Ishikawa (cell line): ENCODE measurements at regions not wholly inside any gene's neighbourhood (a gene's known extent, or its start where the extent isn't known, plus 50 kb on each side); places are given as distances from the start of the nearest gene placed in this dataset.

Source experiments
- CEBPB ChIP-seq: IDR thresholded peaks from 2 replicates; pipeline ENCODE4 v1.6.1; 2012
- CREB1 ChIP-seq: IDR thresholded peaks from 2 replicates; pipeline ENCODE4 v1.6.1; 2012; ENCODE audit warnings: low read depth
- EGR1 ChIP-seq: IDR thresholded peaks from 2 replicates; pipeline ENCODE4 v1.6.1; 2012
- EP300 ChIP-seq: IDR thresholded peaks from 2 replicates; pipeline ENCODE4 v1.6.1; 2012; ENCODE audit warnings: borderline replicate concordance
- FOXM1 ChIP-seq: IDR thresholded peaks from 2 replicates; pipeline ENCODE4 v1.6.1; 2012; ENCODE audit warnings: low read depth, borderline replicate concordance
- NFIC ChIP-seq: IDR thresholded peaks from 2 replicates; pipeline ENCODE4 v1.6.1; 2012
- RAD21 ChIP-seq: IDR thresholded peaks from 2 replicates; pipeline ENCODE4 v1.6.1; 2012; ENCODE audit warnings: low read depth
- TAF1 ChIP-seq: IDR thresholded peaks from 2 replicates; pipeline ENCODE4 v1.6.1; 2012; ENCODE audit warnings: low read depth, mild to moderate bottlenecking
- TCF12 ChIP-seq: IDR thresholded peaks from 2 replicates; pipeline ENCODE4 v1.6.1; 2012; ENCODE audit warnings: low read depth
- TEAD4 ChIP-seq: IDR thresholded peaks from 2 replicates; pipeline ENCODE4 v1.6.1; 2012
- YY1 ChIP-seq: IDR thresholded peaks from 2 replicates; pipeline ENCODE4 v1.6.1; 2012; ENCODE audit warnings: low read depth
- ZBTB7A ChIP-seq: IDR thresholded peaks from 2 replicates; pipeline ENCODE4 v1.6.1; 2012; ENCODE audit warnings: low read depth
- TF ChIP-seq, protein P1 (sequence below): IDR thresholded peaks from 2 replicates; pipeline ENCODE4 v1.6.1; 2012
- TF ChIP-seq, protein P2 (sequence below): IDR thresholded peaks from 2 replicates; pipeline ENCODE4 v1.6.1; 2012
- TF ChIP-seq, protein P3 (sequence below): IDR thresholded peaks from 2 replicates; pipeline ENCODE4 v1.6.1; 2012; ENCODE audit warnings: low read depth, mild to moderate bottlenecking

DNA sequence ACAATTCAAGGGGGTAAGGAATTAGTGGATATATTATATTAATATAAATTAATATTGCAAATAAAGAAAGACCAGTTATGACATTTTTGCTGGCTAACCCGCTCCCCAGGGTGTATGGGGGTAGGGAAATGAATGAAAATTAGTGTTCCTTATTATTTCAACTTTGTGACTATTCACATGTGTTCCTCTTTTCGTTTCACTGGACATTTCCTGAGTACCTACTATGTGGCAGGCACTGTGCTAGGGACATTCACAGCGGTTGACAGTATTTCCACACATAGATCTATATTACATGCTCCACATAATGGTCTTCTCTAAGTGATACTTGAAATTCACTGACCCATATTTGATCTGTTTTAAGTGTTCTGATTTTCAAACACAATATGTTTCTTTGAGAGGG lies 129.8 kb upstream of the USP15 start:
- no peak for TF ChIP-seq EGR1

DNA sequence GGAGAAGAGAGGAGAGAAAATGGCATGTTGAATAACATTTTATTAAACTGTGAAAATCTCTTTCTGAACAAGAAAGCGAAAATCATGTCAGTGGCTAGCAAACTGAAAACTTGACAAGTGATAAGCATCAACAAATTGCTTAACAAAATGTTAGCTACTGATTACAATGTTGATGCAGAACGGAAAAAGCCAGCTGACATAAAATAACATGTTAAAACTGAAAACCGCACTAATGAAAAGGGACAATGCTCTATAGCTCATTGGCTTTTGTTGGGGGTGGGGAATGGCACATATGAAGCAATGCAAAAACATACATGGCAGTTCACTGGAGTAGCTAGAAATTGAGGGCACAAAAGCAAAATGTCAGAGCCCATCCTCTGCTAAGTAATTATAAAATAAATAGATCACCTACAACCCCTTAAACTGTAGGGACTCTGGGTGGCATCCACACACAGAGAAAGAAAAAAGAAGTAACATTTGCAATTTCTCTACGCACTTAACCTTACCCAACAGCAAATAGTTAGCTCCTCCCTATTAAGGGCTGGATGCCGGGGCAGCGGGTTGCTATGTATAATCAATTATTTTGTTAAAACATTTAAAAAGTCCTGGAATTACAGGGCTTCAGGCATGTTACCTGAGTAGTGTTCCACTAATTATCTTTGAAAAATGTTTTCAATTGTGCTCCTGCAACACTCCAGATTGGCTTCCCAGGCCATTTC lies 129.2 kb upstream of the USP15 start:
- TF ChIP-seq NFIC (no peak), FOXM1 (no peak), EP300 (no peak)

DNA sequence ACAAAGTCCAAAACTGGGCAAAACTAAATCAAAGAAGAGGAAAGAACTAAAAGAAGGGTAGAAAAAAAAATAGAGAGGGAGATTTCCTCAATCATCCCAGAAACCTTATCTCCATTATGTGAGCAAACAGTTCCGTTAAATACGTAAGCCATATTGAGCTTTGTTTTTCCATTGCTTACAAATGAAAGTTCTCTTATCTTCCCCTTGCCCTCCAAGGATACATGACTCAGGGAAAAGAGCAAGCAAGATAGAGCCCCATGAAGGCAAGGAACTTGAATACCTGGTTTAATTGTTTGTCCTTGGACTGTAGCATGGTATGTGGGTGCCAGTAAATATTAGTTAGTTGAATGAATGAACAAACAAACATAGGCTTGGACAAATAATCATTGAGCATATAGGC lies 126.8 kb upstream of the USP15 start:
- no peak for TF ChIP-seq CREB1
- TF ChIP-seq, protein P1, sequence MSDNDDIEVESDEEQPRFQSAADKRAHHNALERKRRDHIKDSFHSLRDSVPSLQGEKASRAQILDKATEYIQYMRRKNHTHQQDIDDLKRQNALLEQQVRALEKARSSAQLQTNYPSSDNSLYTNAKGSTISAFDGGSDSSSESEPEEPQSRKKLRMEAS, result no peak
- TF ChIP-seq TEAD4, result no peak
- TF ChIP-seq, protein P2, sequence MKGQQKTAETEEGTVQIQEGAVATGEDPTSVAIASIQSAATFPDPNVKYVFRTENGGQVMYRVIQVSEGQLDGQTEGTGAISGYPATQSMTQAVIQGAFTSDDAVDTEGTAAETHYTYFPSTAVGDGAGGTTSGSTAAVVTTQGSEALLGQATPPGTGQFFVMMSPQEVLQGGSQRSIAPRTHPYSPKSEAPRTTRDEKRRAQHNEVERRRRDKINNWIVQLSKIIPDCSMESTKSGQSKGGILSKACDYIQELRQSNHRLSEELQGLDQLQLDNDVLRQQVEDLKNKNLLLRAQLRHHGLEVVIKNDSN, result no peak
- TF ChIP-seq CEBPB, result no peak
- TF ChIP-seq, protein P3, sequence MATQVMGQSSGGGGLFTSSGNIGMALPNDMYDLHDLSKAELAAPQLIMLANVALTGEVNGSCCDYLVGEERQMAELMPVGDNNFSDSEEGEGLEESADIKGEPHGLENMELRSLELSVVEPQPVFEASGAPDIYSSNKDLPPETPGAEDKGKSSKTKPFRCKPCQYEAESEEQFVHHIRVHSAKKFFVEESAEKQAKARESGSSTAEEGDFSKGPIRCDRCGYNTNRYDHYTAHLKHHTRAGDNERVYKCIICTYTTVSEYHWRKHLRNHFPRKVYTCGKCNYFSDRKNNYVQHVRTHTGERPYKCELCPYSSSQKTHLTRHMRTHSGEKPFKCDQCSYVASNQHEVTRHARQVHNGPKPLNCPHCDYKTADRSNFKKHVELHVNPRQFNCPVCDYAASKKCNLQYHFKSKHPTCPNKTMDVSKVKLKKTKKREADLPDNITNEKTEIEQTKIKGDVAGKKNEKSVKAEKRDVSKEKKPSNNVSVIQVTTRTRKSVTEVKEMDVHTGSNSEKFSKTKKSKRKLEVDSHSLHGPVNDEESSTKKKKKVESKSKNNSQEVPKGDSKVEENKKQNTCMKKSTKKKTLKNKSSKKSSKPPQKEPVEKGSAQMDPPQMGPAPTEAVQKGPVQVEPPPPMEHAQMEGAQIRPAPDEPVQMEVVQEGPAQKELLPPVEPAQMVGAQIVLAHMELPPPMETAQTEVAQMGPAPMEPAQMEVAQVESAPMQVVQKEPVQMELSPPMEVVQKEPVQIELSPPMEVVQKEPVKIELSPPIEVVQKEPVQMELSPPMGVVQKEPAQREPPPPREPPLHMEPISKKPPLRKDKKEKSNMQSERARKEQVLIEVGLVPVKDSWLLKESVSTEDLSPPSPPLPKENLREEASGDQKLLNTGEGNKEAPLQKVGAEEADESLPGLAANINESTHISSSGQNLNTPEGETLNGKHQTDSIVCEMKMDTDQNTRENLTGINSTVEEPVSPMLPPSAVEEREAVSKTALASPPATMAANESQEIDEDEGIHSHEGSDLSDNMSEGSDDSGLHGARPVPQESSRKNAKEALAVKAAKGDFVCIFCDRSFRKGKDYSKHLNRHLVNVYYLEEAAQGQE, result no peak
- no peak for TF ChIP-seq TAF1
- TF ChIP-seq FOXM1, result no peak
- TF ChIP-seq NFIC, result no peak
- TF ChIP-seq TCF12, result no peak
- TF ChIP-seq RAD21, result no peak
- TF ChIP-seq EGR1, result no peak
- no peak for TF ChIP-seq YY1
- TF ChIP-seq EP300, result no peak
- TF ChIP-seq ZBTB7A, result no peak

DNA sequence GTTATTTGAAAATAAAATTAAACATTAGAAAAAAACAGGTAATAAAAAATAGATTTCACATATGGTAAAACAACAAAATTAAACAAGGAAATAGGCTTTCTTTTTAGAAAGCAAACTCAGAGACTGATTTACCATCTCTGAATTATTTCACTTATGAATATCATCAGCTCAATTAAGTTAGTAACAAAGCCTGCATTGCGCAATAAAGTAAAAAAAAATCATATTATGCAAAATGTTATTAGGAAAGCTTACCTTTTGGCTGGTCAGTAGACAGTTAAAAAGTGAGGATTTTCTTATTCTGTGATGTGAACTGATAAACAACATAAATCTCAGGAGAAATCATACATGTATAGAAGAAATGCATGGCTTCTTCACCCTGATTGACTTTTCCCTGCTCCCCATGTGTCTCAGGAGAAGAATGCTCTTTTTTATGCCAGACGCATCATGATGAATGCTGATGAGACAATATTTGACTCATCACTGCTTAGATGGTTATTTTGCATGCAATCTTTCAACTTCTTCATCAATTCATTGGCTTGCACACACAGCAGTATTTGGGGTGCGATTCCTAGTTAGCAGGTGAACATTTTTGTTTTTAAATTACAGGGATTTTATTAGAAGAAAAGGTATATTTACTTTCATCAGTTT lies 124.5 kb upstream of the USP15 start:
- peak; percentile 90 for TF ChIP-seq CEBPB
- TF ChIP-seq, protein P1, result no peak

DNA sequence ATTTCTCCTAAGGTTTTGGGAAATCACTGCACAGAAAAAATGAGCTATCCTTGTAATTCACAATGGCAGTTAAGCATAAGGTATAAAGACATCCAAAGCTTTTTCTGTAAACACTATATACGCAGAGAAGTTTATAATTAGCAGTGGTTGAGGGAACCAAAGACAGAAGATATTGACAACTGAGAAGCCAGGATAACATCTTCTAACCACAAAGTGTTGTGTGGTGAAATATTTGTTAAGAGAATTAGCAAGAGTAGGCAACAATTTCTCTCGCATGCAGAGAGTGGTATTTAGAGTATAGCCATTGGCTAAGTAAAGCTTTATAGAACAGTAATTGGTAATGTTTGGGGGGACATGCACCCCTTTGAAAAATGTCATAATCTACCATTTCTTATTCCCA lies 123.7 kb upstream of the USP15 start:
- TF ChIP-seq NFIC, result no peak

DNA sequence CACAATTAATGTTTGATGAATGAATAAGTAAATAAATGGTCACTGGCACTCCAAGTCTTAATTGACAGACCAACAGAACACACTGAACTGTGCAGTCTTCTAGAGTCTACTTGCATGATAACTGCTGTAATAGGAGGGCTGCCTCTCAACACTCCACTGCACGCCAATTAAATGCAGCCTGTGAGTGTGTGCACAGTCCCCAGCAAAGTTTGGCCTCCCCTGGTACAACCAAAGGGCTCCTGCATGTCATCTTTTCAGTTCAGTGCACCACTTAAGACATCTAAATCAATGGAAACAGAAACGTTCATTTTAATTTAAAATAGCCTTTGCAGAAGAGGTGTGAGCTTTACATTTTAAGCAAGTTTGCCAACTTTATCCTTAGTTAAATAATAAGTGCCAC lies 121.7 kb upstream of the USP15 start:
- TF ChIP-seq CREB1, result no peak
- TF ChIP-seq, protein P3, result no peak

DNA sequence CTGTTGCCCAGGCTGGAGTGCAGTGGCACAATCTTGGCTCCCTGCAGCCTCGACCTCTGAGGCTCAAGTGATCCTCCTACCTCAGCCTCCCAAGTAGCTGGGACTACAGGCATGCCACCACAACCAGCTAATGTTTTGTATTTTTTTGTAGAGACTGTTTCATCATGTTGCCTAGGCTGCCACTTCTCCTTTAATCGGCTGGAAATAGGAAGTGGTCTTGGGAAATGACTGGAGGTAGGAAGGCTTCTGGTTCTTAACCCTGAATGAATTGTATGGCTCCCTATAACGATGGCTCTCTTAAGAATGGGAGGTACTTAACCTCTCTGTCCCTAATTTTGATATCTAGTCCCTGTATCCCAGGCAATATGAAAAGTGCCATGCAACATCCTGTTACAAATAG lies 113.9 kb upstream of the USP15 start:
- TF ChIP-seq CEBPB (no peak), NFIC (no peak), CREB1 (no peak), RAD21 (no peak), YY1 (no peak), EP300 (no peak), TAF1 (no peak), ZBTB7A (no peak), TEAD4 (no peak), EGR1 (no peak), TCF12 (no peak), FOXM1 (no peak)
- TF ChIP-seq, protein P1, result no peak
- TF ChIP-seq, protein P3, result no peak
- TF ChIP-seq, protein P2, result no peak
